ENCODE measurements at regions not wholly inside any gene's neighbourhood (a gene's known extent, or its start where the extent isn't known, plus 50 kb on each side); places are given as distances from the start of the nearest gene placed in this dataset.

GRCh38 chr13:34103854-34104253 lies 285.9 kb downstream of the RFC3 start:
- DNase-seq (ENCODE audit: low read depth in 1 of 2, low spot score in 1 of 2), result no peak

- DNase-seq (ENCODE audit: low read depth in 1 of 2, low spot score in 1 of 2), result no peak
Measured at GRCh38 chr13:34104853-34105252, 286.9 kb downstream of the RFC3 start.

GRCh38 chr13:34107806-34108205 lies 289.9 kb downstream of the RFC3 start:
- DNase-seq (ENCODE audit: low read depth in 1 of 2, low spot score in 1 of 2), result no peak

- DNase-seq (ENCODE audit: low read depth in 1 of 2, low spot score in 1 of 2), result no peak
Measured at GRCh38 chr13:34108410-34108809, 290.5 kb downstream of the RFC3 start.

- DNase-seq (ENCODE audit: low read depth in 1 of 2, low spot score in 1 of 2), result no peak
Measured at GRCh38 chr13:34114581-34114980, 296.6 kb downstream of the RFC3 start.

- no peak for DNase-seq (ENCODE audit: low read depth in 1 of 2, low spot score in 1 of 2)
Measured at GRCh38 chr13:34116651-34117050, 298.7 kb downstream of the RFC3 start.

- DNase-seq (ENCODE audit: low read depth in 1 of 2, low spot score in 1 of 2), result no peak
Measured at GRCh38 chr13:34124666-34125306, 306.8 kb downstream of the RFC3 start.

- DNase-seq (ENCODE audit: low read depth in 1 of 2, low spot score in 1 of 2), result no peak
Measured at GRCh38 chr13:34127523-34127922, 309.6 kb downstream of the RFC3 start.

GRCh38 chr13:34128661-34129060 lies 310.7 kb downstream of the RFC3 start:
- DNase-seq (ENCODE audit: low read depth in 1 of 2, low spot score in 1 of 2), result no peak

GRCh38 chr13:34129436-34129835 lies 311.5 kb downstream of the RFC3 start:
- no peak for DNase-seq (ENCODE audit: low read depth in 1 of 2, low spot score in 1 of 2)

GRCh38 chr13:34137200-34137599 lies 319.3 kb downstream of the RFC3 start:
- no peak for DNase-seq (ENCODE audit: low read depth in 1 of 2, low spot score in 1 of 2)

GRCh38 chr13:34139660-34140227 lies 321.8 kb downstream of the RFC3 start:
- DNase-seq (ENCODE audit: low read depth in 1 of 2, low spot score in 1 of 2), result no peak

GRCh38 chr13:34143637-34144036 lies 325.7 kb downstream of the RFC3 start:
- DNase-seq (ENCODE audit: low read depth in 1 of 2, low spot score in 1 of 2), result no peak

- DNase-seq (ENCODE audit: low read depth in 1 of 2, low spot score in 1 of 2), result no peak
Measured at GRCh38 chr13:34144142-34144541, 326.2 kb downstream of the RFC3 start.

GRCh38 chr13:34145061-34145460 lies 327.1 kb downstream of the RFC3 start:
- no peak for DNase-seq (ENCODE audit: low read depth in 1 of 2, low spot score in 1 of 2)

GRCh38 chr13:34148359-34148758 lies 330.4 kb downstream of the RFC3 start:
- DNase-seq (ENCODE audit: low read depth in 1 of 2, low spot score in 1 of 2), result no peak

GRCh38 chr13:34151885-34152284 lies 333.9 kb downstream of the RFC3 start:
- no peak for DNase-seq (ENCODE audit: low read depth in 1 of 2, low spot score in 1 of 2)

GRCh38 chr13:34152409-34152808 lies 334.5 kb downstream of the RFC3 start:
- no peak for DNase-seq (ENCODE audit: low read depth in 1 of 2, low spot score in 1 of 2)

- no peak for DNase-seq (ENCODE audit: low read depth in 1 of 2, low spot score in 1 of 2)
Measured at GRCh38 chr13:34152996-34153395, 335.0 kb downstream of the RFC3 start.

- DNase-seq (ENCODE audit: low read depth in 1 of 2, low spot score in 1 of 2), result no peak
Measured at GRCh38 chr13:34153428-34154180, 335.7 kb downstream of the RFC3 start.

- DNase-seq (ENCODE audit: low read depth in 1 of 2, low spot score in 1 of 2), result no peak
Measured at GRCh38 chr13:34155931-34156607, 338.1 kb downstream of the RFC3 start.

GRCh38 chr13:34156841-34157365 lies 339.0 kb downstream of the RFC3 start:
- DNase-seq (ENCODE audit: low read depth in 1 of 2, low spot score in 1 of 2), result peak in 1 of 2 donors; percentile 3

All from stimulated activated CD4-positive, alpha-beta T cell treated with anti-CD3 and anti-CD28 coated beads, Interleukin-15, amount 100 ng/mL, for 1 hour (primary cell).